Activated T-helper 1 cell treated with anti-CD3 and anti-CD28 coated beads, Interleukin-2, amount 50 U/mL, for 16 hours (primary cell): ENCODE measurements at regions not wholly inside any gene's neighbourhood (a gene's known extent, or its start where the extent isn't known, plus 50 kb on each side); places are given as distances from the start of the nearest gene placed in this dataset.
"Not testable (repeated sequence)": the region's sequence is repeated elsewhere in the genome, so short reads cannot be mapped to it uniquely, and the experiment has no call there.

Experiments used
- DNase-seq, 2 donors: peaks; one replicate each; pipeline ENCODE4 v3.0.0-alpha.2; 2020; ENCODE audit warnings: low read depth in 1 of 2, low spot score in 1 of 2

- DNase-seq: no peak
Measured at GRCh38 chr11:70548976-70549375, 150.6 kb downstream of the CTTN start.

DNA sequence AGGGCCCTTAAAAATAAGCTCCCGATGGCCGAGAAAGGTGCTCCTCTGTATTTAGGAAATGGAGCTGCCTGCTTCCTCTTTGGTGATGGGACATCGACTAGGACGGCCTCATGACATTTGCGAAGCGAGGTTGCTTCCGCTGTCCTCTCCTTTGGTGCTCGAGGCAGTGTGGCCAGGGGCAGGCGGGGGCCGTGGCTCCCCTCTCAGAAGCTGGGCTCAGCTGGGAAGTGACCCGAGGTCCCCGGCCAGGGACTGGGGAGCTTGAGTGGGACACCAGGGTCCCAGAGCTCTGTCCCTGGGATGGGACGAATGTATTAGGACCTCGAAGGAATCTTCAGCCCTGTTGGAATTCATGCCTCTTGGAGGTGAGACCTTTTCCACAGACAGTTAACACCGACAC, 151.1 kb downstream of the CTTN start:
- no peak for DNase-seq

- DNase-seq: no peak
Measured at GRCh38 chr11:70549796-70550195, 151.5 kb downstream of the CTTN start.

GRCh38 chr11:70550456-70551195, 152.3 kb downstream of the CTTN start:
- DNase-seq: no peak

- DNase-seq: no peak
Measured at GRCh38 chr11:70551351-70552166, 153.2 kb downstream of the CTTN start.

DNA sequence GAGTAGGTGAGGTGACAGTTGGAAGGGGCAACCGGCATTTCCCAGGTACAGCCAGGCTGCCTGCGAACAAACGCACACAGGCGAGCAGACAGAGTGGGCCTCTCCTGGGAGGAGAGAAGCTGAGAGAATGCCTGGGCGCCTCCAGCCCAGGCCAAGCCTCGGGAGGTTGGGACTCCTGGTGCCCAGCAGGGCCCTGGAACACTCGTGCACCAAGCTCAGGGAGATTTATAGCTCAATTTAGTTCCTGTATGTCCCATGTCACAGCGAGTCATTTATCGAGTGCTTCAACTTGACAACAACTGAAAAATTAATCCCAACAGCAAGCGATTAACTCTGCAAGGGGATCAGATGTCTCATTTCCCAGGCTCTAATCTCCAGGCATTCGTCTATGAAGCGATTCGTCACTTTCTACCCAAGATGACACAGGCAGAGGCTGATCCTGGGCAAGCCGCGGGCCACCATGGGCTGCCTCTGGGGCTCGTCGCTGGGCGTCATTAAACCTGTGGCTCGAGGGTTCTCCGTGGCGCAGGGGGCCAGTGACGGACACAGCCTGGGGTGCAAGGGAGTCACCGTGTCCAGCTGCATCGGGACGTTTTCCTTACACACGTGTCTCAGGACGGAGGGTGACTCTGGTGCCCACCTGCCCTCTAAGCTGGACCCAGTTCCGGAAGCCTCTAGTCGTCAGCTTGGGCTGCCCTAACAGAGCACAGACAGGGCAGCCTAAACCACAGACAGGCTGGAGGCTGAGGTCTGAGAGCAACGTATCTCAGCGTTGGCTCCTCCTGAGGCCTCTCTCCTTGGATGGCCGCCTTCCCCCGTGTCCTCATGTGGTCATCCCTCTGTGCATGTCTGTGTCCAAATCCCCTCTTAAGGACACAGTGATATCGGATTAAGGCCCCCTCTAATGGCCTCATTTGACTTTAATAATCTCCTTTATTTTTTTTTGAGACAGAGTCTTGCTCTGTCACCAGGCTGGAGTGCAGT, 154.1 kb downstream of the CTTN start:
- no peak for DNase-seq

DNA sequence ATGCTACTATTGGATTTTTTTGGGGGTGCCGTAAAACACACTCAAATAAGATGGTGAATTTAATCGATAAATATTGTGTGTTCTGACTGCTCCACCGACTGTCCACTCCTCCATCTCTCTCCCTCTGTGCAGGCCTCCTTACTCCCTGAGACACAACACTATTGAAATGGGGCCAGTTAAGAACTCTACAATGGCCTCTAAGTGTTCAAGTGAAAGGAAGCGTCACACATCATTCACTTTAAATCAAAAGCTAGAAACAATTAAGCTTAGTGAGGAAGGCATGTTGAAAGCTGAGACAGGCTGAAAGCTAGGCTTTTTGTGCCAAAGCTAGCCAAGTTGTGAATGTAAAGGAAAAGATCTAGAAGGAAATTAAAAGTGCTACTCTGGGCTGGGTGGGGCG, 156.7 kb downstream of the CTTN start:
- DNase-seq: no peak

DNA sequence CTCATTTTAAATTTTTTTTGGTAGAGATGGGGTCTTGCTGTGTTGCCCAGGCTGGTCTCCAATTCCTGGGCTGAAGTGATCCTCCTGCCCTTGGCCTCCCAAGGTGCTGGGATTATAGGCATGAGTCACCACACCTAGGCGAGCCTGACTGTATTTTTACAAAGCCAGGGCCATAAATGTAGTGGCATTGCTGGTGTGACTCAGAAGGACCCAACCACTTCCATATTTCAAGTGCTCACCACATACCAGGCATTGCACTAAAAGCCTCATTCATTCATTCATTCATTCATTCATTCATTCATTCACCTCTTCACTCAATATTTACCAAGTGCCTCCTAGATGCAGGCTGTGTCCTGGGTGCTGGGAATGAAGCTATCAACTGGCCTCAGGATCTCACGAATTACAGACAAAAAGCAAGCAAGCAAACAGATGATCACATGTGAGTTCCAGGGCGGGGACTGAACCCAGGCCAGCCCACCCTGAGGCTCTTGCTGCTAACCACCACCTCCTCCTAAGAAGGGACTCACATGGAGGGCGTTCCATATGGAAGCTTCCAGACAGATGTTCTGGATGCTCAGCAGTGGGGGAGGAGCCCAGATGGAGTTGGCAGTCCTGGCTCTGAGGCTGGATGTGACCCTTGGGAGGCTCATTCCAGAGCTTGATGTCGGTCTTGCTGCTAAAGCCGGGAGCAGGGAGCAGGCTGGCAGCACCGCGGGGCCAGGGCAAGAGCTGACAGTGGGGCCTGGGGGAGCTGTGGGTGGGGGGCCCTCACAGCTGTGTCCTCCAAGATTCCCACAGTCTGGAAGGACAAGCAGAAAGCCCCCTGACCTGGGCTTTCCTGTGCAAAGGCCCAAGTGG, 158.8 kb downstream of the CTTN start:
- DNase-seq: no peak

GRCh38 chr11:70557742-70558485, 159.6 kb downstream of the CTTN start:
- DNase-seq: no peak

- DNase-seq: no peak
Measured at GRCh38 chr11:70558681-70559080, 160.4 kb downstream of the CTTN start.

DNA sequence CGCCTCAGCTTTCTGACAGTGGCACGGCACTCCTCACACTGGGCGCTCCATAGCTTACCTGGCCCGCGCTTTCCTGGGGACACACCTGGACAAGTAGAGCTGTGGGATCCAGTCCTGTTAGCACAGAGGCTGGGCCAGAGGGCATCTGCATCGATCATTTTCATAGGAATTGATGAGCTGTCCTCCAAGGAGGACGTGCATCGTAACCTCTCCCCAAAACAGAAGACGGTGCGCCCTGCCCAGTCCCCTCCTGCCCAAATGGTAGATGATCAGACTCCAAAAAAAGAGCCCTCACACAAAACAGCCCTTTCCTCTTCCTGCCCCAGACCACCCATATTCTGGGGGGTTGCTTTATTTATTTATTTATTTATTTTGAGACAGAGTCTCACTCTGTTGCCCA, 161.2 kb downstream of the CTTN start:
- no peak for DNase-seq

DNA sequence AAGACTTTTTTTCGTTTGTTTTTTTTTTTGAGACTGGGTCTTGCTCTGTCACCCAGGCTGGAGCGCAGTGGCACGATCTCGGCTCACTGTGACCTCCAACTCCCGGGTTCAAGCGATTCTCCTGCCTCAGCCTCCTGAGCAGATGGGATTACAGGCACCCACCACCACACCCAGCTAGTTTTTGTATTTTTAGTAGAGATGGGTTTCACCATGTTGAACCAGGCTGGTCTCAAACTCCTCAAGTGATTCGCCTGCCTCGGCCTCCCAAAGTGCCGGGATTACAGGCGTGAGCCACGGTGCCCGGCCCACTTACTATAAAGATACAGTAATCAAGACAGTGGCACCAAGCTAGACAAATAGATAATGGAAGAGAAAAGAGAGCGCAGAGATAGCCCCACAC, 162.3 kb downstream of the CTTN start:
- not testable (repeated sequence) for DNase-seq

DNA sequence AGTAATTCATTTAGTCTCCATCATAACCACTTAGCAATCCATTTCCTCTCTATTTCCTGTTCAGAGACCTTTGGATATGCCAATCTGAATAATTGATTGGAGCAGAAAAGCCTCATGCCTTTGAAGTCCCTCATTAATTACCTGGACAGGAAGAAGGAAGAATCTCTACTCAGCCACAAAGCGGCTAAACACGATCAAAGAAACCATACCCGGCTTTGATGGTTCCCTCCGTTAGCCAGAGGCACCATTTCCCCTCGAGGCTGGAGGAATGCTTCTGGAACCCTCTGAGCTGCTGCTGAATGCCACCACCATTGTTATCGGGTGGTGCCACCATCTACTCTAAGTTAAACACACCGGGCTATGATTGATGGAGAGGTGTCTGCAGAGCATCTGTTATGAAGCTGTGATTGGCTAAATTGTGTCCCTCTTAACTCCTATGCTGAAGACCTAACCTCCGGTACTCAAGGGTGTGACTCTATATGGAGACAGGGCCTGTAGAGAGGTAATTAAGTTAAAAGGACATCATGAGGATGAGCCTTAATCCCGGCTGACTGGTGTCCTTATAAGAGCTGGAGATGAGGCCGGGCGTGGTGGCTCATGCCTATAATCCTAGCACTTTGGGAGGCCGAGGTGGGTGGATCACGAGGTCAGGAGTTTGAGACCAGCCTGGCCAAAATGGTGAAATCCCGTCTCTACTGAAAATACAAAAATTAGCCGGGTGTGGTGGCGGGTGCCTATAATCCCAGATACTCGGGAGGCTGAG, 168.6 kb downstream of the CTTN start:
- no peak for DNase-seq

DNA sequence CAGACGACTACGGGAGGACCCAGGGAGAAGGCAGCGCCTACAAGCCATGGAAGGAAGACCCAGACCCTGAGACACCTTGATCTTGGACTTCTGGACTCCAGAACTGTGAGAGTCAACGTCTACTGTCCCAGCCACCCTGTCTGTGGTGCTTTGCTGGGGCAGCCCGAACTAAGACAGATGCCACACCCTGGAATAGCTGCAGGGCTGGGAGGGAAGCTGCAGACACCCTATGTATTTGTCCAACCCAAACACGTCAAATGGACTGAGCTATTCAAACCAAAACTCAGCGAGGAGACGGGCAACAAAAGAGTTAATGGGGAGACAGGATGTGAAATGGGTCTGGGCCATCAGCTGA, 169.3 kb downstream of the CTTN start:
- no peak for DNase-seq

DNA sequence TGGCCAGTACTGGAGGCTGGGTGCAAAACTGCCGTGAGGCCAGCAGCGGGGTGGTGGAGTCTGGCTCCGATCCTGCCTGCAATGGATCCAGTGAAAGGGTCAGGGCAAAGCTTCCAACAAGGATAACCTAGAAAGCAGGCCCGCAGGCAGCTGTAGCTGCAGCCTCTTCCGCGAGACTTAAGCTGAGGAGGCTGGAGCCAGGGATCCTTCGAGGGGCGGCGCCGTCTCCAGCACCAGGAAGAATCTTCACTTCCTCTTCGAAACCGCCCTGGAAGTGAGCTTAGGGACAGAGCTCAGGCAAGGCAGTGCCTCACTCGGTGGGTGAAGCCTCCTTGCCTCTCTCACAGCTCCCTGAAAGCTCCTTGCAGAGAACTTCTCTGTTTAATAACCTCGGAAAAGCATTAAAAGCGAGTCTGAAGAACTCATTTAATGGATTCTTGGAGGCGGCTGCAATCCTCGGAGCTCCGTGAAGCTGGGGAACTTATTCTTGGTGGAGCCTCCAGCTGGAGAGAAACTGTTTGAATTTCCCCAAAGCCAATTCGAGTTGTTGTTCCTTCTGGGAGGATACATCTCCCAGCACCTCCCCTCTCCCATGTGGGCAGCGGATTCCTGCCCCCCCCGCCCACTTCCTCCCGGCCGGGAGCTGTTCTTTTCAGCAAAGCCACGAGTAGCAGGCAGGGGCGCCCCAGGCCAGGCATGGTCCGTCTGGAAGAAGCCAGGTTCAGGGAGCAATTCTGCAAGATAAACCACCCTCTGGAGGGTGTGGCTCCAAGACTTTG, 169.9 kb downstream of the CTTN start:
- no peak for DNase-seq

DNA sequence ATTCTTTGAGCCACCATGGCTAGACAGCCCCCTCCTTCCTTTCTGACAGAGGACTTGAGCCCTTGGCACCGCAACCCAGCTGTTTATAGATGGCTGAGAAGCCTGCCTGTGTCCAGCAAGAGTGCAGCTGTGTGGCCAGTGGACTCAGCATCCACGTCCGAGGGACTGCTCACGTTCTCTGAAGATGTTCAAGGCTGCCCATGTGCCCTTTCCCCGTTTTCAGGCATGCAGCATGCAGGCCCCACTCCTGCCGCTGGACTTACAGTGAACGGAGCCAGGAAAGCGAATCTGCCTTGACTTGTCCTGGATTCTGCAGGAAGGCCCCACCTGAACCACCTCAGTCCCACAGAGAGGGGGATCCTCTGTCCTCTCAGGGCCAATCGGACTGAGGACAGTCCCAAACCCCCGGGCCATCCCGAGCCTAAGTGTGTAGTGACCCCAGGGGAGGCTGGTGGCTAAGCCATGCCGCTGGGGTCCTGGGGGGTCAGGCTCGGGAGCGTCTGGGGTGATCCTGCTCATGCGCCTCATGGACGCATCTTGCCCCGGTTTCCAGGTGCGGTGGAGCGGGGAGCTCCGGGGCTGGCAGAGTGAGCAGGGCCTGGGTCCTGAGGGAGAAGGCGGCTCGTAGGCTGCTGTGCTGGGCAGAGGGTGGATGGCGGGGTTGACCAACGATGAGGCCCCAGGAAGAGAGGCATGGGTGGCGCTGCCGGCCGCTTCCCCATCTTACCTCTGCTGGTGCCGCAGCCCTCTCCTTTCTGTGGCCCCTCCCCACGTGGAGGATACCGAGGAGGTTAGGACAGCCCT, 170.7 kb downstream of the CTTN start:
- DNase-seq: no peak

- DNase-seq: no peak
Measured at GRCh38 chr11:70569618-70569890, 171.2 kb downstream of the CTTN start.
